Activated T-cell treated with anti-CD3 and anti-CD28 coated beads, Interleukin-2, amount 50 U/mL, for 24 hours (primary cell): ENCODE measurements at regions not wholly inside any gene's neighbourhood (a gene's known extent, or its start where the extent isn't known, plus 50 kb on each side); places are given as distances from the start of the nearest gene placed in this dataset.
A peak's percentile ranks its signal among the peaks of the same experiment; 100 is the strongest.
"Not testable (repeated sequence)": the region's sequence is repeated elsewhere in the genome, so short reads cannot be mapped to it uniquely, and the experiment has no call there.

Experiments
- DNase-seq: peaks from one replicate; pipeline ENCODE4 v3.0.0-alpha.2; 2020
- H3K27ac Mint-ChIP-seq: 2 replicates; pipeline ENCODE4 v1.8.0; 2020; ENCODE audit warnings: mild to moderate bottlenecking, mixed read lengths
- H3K27me3 Mint-ChIP-seq: 2 replicates; pipeline ENCODE4 v1.8.0; 2020; ENCODE audit warnings: mixed read lengths
- H3K36me3 Mint-ChIP-seq: 2 replicates; pipeline ENCODE4 v1.8.0; 2020; ENCODE audit warnings: low read depth, mixed read lengths
- H3K4me1 Mint-ChIP-seq: 2 replicates; pipeline ENCODE4 v1.8.0; 2020; ENCODE audit warnings: low read depth, mixed read lengths
- H3K4me3 Mint-ChIP-seq: 2 replicates; pipeline ENCODE4 v1.8.0; 2020; ENCODE audit warnings: mild to moderate bottlenecking, moderate library complexity, mixed read lengths
- H3K9me3 Mint-ChIP-seq: 2 replicates; pipeline ENCODE4 v1.8.0; 2020; ENCODE audit warnings: mixed read lengths

- not testable (repeated sequence) for H3K9me3 Mint-ChIP-seq, H3K4me3 Mint-ChIP-seq, H3K36me3 Mint-ChIP-seq, H3K27ac Mint-ChIP-seq, H3K27me3 Mint-ChIP-seq, DNase-seq
- peaks cover 34% of the 10 kb centered on the region for H3K4me1 Mint-ChIP-seq
These were observed 80.5 kb upstream of the KDM7A start for GRCh38 chr7:140257278-140257677.

GRCh38 chr7:140254976-140255375 lies 78.2 kb upstream of the KDM7A start:
- not testable (repeated sequence) for H3K9me3 Mint-ChIP-seq, H3K27me3 Mint-ChIP-seq, H3K27ac Mint-ChIP-seq, H3K36me3 Mint-ChIP-seq, H3K4me3 Mint-ChIP-seq, DNase-seq
- peaks cover 27% of the 10 kb centered on the region for H3K4me1 Mint-ChIP-seq

- no peaks in the 10 kb centered on the region for H3K36me3 Mint-ChIP-seq
- no peaks in the 10 kb centered on the region for H3K9me3 Mint-ChIP-seq
- H3K4me1 Mint-ChIP-seq: peaks cover 22% of the 10 kb centered on the region
- no peaks in the 10 kb centered on the region for H3K27me3 Mint-ChIP-seq
- no peak for DNase-seq
- no peak overlapping the region for H3K4me3 Mint-ChIP-seq
- H3K27ac Mint-ChIP-seq: no peak overlapping the region
These were observed 72.4 kb upstream of the KDM7A start for GRCh38 chr7:140249036-140249806.

- H3K27ac Mint-ChIP-seq: no peak overlapping the region
- peaks cover 12% of the 10 kb centered on the region for H3K4me1 Mint-ChIP-seq
- no peaks in the 10 kb centered on the region for H3K27me3 Mint-ChIP-seq
These were observed 70.8 kb upstream of the KDM7A start for GRCh38 chr7:140247559-140247958.

GRCh38 chr7:140245611-140246105 lies 68.9 kb upstream of the KDM7A start:
- Mint-ChIP-seq H3K4me3 (no peak overlapping the region), H3K36me3 (no peaks in the 10 kb centered on the region), H3K4me1 (peaks cover 12% of the 10 kb centered on the region), H3K27ac (no peak overlapping the region), H3K27me3 (no peaks in the 10 kb centered on the region), H3K9me3 (no peaks in the 10 kb centered on the region)
- DNase-seq: no peak

More at GRCh38 chr7:140247559-140247958, 70.8 kb upstream of the KDM7A start:
- DNase-seq: no peak
- no peaks in the 10 kb centered on the region for H3K9me3 Mint-ChIP-seq
- H3K36me3 Mint-ChIP-seq: no peaks in the 10 kb centered on the region
- no peak overlapping the region for H3K4me3 Mint-ChIP-seq

GRCh38 chr7:140242057-140243031 lies 65.6 kb upstream of the KDM7A start:
- Mint-ChIP-seq H3K4me3 (no peak overlapping the region), H3K27me3 (no peaks in the 10 kb centered on the region), H3K27ac (peak overlapping the region; percentile 55)

GRCh38 chr7:140239653-140239935 lies 62.8 kb upstream of the KDM7A start:
- H3K4me1 Mint-ChIP-seq: peaks cover 12% of the 10 kb centered on the region
- no peaks in the 10 kb centered on the region for H3K36me3 Mint-ChIP-seq
- no peak for DNase-seq
- no peak overlapping the region for H3K27ac Mint-ChIP-seq
- no peaks in the 10 kb centered on the region for H3K9me3 Mint-ChIP-seq
- H3K4me3 Mint-ChIP-seq: no peak overlapping the region
- H3K27me3 Mint-ChIP-seq: no peaks in the 10 kb centered on the region

More at GRCh38 chr7:140242057-140243031, 65.6 kb upstream of the KDM7A start:
- Mint-ChIP-seq H3K36me3 (no peaks in the 10 kb centered on the region), H3K4me1 (peaks cover 12% of the 10 kb centered on the region), H3K9me3 (no peaks in the 10 kb centered on the region)
- no peak for DNase-seq

GRCh38 chr7:140238778-140239652 lies 62.2 kb upstream of the KDM7A start:
- Mint-ChIP-seq H3K4me3 (no peak overlapping the region), H3K27me3 (no peaks in the 10 kb centered on the region), H3K27ac (no peak overlapping the region), H3K9me3 (no peaks in the 10 kb centered on the region), H3K4me1 (peaks cover 12% of the 10 kb centered on the region), H3K36me3 (no peaks in the 10 kb centered on the region)
- no peak for DNase-seq

- H3K27me3 Mint-ChIP-seq: no peaks in the 10 kb centered on the region
- no peak for DNase-seq
- H3K36me3 Mint-ChIP-seq: no peaks in the 10 kb centered on the region
- H3K9me3 Mint-ChIP-seq: no peaks in the 10 kb centered on the region
- H3K27ac Mint-ChIP-seq: no peak overlapping the region
- H3K4me3 Mint-ChIP-seq: no peak overlapping the region
- H3K4me1 Mint-ChIP-seq: peaks cover 9% of the 10 kb centered on the region
These were observed 60.6 kb upstream of the KDM7A start for GRCh38 chr7:140237390-140237789.

GRCh38 chr7:140236626-140237025 lies 59.8 kb upstream of the KDM7A start:
- H3K27ac Mint-ChIP-seq: no peak overlapping the region
- H3K4me3 Mint-ChIP-seq: no peak overlapping the region
- DNase-seq: no peak
- H3K27me3 Mint-ChIP-seq: no peaks in the 10 kb centered on the region
- H3K36me3 Mint-ChIP-seq: no peaks in the 10 kb centered on the region
- H3K9me3 Mint-ChIP-seq: no peaks in the 10 kb centered on the region
- H3K4me1 Mint-ChIP-seq: peaks cover 10% of the 10 kb centered on the region

GRCh38 chr7:140235114-140235513 lies 58.3 kb upstream of the KDM7A start:
- no peaks in the 10 kb centered on the region for H3K9me3 Mint-ChIP-seq
- H3K27me3 Mint-ChIP-seq: no peaks in the 10 kb centered on the region
- H3K36me3 Mint-ChIP-seq: no peaks in the 10 kb centered on the region
- H3K4me3 Mint-ChIP-seq: no peak overlapping the region
- no peak overlapping the region for H3K27ac Mint-ChIP-seq
- peaks cover 20% of the 10 kb centered on the region for H3K4me1 Mint-ChIP-seq
- no peak for DNase-seq

- H3K27me3 Mint-ChIP-seq: no peaks in the 10 kb centered on the region
- DNase-seq: no peak
- H3K4me3 Mint-ChIP-seq: no peak overlapping the region
- no peak overlapping the region for H3K27ac Mint-ChIP-seq
- no peaks in the 10 kb centered on the region for H3K9me3 Mint-ChIP-seq
- no peaks in the 10 kb centered on the region for H3K36me3 Mint-ChIP-seq
- H3K4me1 Mint-ChIP-seq: peaks cover 32% of the 10 kb centered on the region
These were observed 56.5 kb upstream of the KDM7A start for GRCh38 chr7:140232957-140233917.

- no peaks in the 10 kb centered on the region for H3K9me3 Mint-ChIP-seq
- DNase-seq: peak; percentile 53
- no peaks in the 10 kb centered on the region for H3K36me3 Mint-ChIP-seq
- peaks cover 36% of the 10 kb centered on the region for H3K4me1 Mint-ChIP-seq
- no peaks in the 10 kb centered on the region for H3K27me3 Mint-ChIP-seq
- H3K4me3 Mint-ChIP-seq: peak overlapping the region; percentile 81
- peak overlapping the region; percentile 94 for H3K27ac Mint-ChIP-seq
These were observed 55.1 kb upstream of the KDM7A start for GRCh38 chr7:140231771-140232491.
